ENCODE measurements at regions not wholly inside any gene's neighbourhood (a gene's known extent, or its start where the extent isn't known, plus 50 kb on each side); places are given as distances from the start of the nearest gene placed in this dataset.
"Not testable (repeated sequence)": the region's sequence is repeated elsewhere in the genome, so short reads cannot be mapped to it uniquely, and the experiment has no call there.

DNA sequence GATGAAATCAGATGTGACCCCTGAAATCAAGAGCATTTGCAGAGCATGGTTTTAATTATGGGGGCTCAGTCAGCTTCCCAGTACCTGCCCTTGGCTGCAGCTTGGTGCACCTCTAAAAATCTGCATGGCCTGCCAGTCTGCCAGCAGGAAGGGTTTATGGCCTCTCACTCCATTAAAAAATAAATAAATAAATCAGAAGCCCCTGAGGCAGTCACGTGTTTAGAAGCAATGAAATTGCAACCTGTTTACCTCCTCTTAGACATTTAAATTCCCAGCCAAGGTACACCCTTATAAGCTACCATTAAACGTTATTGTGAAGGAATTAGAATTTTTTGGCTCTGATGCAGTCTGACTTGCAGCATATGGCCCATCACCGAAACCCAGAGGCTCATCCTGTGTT lies 114.0 kb upstream of the LDB2 start:
- TF ChIP-seq, protein P1, sequence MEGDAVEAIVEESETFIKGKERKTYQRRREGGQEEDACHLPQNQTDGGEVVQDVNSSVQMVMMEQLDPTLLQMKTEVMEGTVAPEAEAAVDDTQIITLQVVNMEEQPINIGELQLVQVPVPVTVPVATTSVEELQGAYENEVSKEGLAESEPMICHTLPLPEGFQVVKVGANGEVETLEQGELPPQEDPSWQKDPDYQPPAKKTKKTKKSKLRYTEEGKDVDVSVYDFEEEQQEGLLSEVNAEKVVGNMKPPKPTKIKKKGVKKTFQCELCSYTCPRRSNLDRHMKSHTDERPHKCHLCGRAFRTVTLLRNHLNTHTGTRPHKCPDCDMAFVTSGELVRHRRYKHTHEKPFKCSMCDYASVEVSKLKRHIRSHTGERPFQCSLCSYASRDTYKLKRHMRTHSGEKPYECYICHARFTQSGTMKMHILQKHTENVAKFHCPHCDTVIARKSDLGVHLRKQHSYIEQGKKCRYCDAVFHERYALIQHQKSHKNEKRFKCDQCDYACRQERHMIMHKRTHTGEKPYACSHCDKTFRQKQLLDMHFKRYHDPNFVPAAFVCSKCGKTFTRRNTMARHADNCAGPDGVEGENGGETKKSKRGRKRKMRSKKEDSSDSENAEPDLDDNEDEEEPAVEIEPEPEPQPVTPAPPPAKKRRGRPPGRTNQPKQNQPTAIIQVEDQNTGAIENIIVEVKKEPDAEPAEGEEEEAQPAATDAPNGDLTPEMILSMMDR (IDR thresholded peaks at IDR 0.05; ENCODE audit: unreplicated experiment), result no peak
- Mint-ChIP-seq H3K27me3 (no peaks in the 10 kb centered on the region), H3K9me3 (ENCODE audit: low read depth) (peaks cover 6% of the 10 kb centered on the region), H3K4me1 (ENCODE audit: low read depth) (no peaks in the 10 kb centered on the region), H3K27ac (no peak overlapping the region), H3K4me3 (ENCODE audit: low read depth) (no peak overlapping the region), H3K36me3 (ENCODE audit: insufficient read depth) (no peaks in the 10 kb centered on the region)
- no peak for DNase-seq (ENCODE audit: low spot score, unreplicated experiment)

DNA sequence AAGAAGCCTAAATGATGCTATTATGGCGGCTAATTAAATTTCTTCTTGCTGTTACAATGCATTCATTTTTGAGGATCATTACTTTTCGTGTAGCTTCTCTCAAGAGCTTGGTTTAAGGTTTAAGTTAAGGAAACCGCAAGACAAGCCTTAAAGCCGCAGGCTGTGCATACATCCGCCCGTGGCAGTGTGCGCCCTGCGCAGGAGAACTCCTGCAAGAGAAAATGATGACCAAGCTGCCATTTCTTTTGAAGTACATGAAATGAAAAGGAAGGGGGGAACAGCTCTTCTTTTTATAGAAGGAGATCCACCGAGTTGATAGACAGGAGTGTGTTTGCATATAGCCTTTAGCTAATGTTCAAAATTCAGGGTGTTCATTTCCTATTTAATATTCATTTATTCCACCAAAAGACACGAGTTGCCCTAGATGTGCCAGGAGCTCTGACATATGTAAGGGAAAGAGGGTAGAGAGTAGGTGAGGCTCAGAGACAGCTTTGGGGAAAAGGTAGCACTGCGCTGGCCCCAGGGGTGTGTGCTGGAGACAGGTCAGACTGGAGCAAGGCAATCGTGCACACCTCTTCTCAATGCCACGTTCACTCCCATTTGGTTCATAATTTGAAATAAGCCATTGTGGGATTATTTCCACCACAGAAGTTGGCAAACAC lies 112.1 kb upstream of the LDB2 start:
- DNase-seq (ENCODE audit: low spot score, unreplicated experiment), result no peak
- H3K4me3 Mint-ChIP-seq (ENCODE audit: low read depth), result no peak overlapping the region

DNA sequence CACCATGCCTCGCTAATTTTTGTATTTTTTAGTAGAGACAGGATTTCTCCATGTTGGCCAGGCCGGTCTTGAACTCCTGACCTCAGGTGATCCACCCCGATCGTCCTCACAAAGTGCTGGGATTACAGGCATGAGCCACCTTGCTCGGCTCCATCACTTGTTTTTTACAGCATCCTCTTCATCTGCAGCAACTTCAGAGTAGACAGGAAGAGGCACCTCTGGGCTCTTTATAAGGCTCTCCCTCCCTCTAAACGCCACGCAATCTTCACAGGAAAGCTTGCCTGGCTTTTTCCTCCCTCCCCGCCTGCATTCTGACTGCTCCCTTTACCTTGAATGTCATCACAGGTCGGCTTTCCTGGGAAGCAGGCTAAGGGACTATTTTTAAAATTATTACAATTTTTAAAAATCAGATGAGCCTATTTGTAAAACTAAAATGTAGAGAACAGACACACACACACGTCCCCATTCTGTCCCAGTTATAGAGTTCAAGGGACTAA lies 111.5 kb upstream of the LDB2 start:
- Mint-ChIP-seq H3K27ac (no peak overlapping the region), H3K36me3 (ENCODE audit: insufficient read depth) (no peaks in the 10 kb centered on the region), H3K27me3 (peaks cover 3% of the 10 kb centered on the region), H3K9me3 (ENCODE audit: low read depth) (peaks cover 2% of the 10 kb centered on the region), H3K4me3 (ENCODE audit: low read depth) (no peak overlapping the region), H3K4me1 (ENCODE audit: low read depth) (no peaks in the 10 kb centered on the region)
- TF ChIP-seq, protein P1 (IDR thresholded peaks at IDR 0.05; ENCODE audit: unreplicated experiment), result no peak
- DNase-seq (ENCODE audit: low spot score, unreplicated experiment), result no peak

More for the DNA sequence above, 112.1 kb upstream of the LDB2 start:
- Mint-ChIP-seq H3K4me1 (ENCODE audit: low read depth) (no peaks in the 10 kb centered on the region), H3K27me3 (no peaks in the 10 kb centered on the region), H3K27ac (no peak overlapping the region), H3K9me3 (ENCODE audit: low read depth) (peaks cover 6% of the 10 kb centered on the region), H3K36me3 (ENCODE audit: insufficient read depth) (no peaks in the 10 kb centered on the region)
- TF ChIP-seq, protein P1 (IDR thresholded peaks at IDR 0.05; ENCODE audit: unreplicated experiment), result no peak

DNA sequence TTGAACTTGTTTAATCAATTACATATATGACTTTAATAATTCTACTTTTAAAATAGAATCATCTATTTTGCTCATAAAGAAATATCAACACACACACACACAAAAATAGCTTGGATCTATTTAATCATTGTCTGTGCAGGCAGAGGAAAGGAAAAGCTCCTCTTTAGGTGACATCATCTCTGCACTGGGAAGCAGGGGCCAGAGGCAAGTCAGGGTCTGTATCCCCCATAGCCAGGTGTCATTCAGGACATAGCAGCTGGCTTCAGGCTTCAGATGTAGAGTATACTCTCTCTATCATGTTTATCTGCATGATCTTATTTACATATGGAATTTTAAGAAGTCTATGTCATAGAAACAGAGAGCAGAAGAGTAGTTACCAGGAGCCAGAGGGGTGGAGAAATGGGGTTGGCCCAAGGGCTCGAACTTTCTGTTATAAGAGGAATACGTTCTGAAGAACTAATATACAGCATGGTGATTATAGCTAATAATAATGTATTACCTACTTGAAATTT lies 110.4 kb upstream of the LDB2 start:
- DNase-seq (ENCODE audit: low spot score, unreplicated experiment), result no peak
- Mint-ChIP-seq H3K9me3 (ENCODE audit: low read depth) (no peaks in the 10 kb centered on the region), H3K4me3 (ENCODE audit: low read depth) (no peak overlapping the region), H3K36me3 (ENCODE audit: insufficient read depth) (no peaks in the 10 kb centered on the region), H3K4me1 (ENCODE audit: low read depth) (no peaks in the 10 kb centered on the region), H3K27ac (no peak overlapping the region), H3K27me3 (peaks cover 12% of the 10 kb centered on the region)
- TF ChIP-seq, protein P1 (IDR thresholded peaks at IDR 0.05; ENCODE audit: unreplicated experiment), result no peak

DNA sequence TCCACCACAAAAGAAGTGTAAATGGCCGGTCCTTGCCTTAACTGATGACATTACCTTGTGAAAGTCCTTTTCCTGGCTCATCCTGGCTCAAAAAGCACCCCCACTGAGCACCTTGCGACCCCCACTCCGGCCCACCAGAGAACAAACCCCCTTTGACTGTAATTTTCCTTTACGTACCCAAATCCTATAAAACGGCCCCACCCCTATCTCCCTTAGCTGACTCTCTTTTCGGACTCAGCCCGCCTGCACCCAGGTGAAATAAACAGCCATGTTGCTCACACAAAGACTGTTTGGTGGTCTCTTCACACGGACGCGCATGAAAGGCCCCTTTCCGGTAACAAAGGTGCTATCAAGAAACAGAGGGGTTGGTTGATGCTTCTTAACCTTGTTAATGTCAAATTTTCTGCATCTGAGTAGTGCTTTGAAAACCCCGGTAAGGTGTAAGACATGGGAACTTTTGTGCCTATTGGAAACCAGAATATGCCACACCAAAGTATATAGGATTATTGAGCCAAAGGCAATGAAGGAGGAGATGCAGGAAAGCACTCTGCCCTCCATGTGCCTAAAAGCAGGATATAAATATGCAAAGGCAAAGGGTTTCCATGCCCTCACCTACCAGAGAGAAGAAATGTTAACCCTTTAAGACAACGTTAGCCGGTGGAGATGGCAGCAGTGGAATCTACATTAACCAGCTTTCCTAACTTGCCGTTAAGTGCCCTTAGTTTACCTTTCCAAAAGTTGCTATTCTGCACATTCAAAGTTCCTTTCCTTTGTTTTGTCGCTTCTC lies 105.4 kb upstream of the LDB2 start:
- not testable (repeated sequence) for H3K9me3 Mint-ChIP-seq (ENCODE audit: low read depth); DNase-seq (ENCODE audit: low spot score, unreplicated experiment); H3K27ac Mint-ChIP-seq; H3K36me3 Mint-ChIP-seq (ENCODE audit: insufficient read depth); H3K4me3 Mint-ChIP-seq (ENCODE audit: low read depth); H3K4me1 Mint-ChIP-seq (ENCODE audit: low read depth)
- peaks cover 16% of the 10 kb centered on the region for H3K27me3 Mint-ChIP-seq

All from progenitor cell of endocrine pancreas (in vitro differentiated cells).